Psoas muscle (tissue), 7 donors: ENCODE measurements at regions not wholly inside any gene's neighbourhood (a gene's known extent, or its start where the extent isn't known, plus 50 kb on each side); places are given as distances from the start of the nearest gene placed in this dataset.

Experiments used
- ATAC-seq, 4 donors: fragments of 200-7000 bp; cut with Tn5 transposase; one replicate each; pipeline ENCODE4 v1.9.1; 2020; ENCODE audit warnings: moderate library complexity in 3 of 4, mild to moderate bottlenecking in 2 of 4
- DNase-seq, 2 donors: peaks; one replicate each; pipeline ENCODE4 v3.0.0-alpha.2; 2020
- H3K27ac ChIP-seq: fragments of 200-600 bp; one replicate; pipeline ENCODE4 v1.8.0; 2022
- H3K27me3 ChIP-seq, 3 donors: fragments of 200-600 bp in 1 of 3; one replicate each; pipeline versions ENCODE4 v1.6.1 to v1.8.0; 2013 to 2022; ENCODE audit warnings: low read length in 2 of 3, mild to moderate bottlenecking in 2 of 3, moderate library complexity in 1 of 3; ENCODE audit not compliant: insufficient read depth in 3 of 3
- H3K36me3 ChIP-seq, 2 donors: fragments of 200-600 bp in 1 of 2; one replicate each; pipeline versions ENCODE4 v1.6.1 to v1.8.0; 2013 to 2022; ENCODE audit warnings: low read depth in 1 of 2, mild to moderate bottlenecking in 1 of 2, moderate library complexity in 1 of 2; ENCODE audit not compliant: insufficient read depth in 1 of 2
- H3K4me1 ChIP-seq: fragments of 200-600 bp; one replicate; pipeline ENCODE4 v1.8.0; 2022
- H3K4me3 ChIP-seq: fragments of 200-600 bp; one replicate; pipeline ENCODE4 v1.8.0; 2022; ENCODE audit warnings: mild to moderate bottlenecking
- H3K9me3 ChIP-seq: fragments of 200-600 bp; one replicate; pipeline ENCODE4 v1.8.0; 2022
- CTCF ChIP-seq: fragments of 200-600 bp; IDR thresholded peaks from one replicate; pipeline ENCODE4 v1.8.0; 2022; ENCODE audit warnings: antibody characterized with exemption
- WGBS, 3 donors: extraction: QIAGEN DNeasy Blood & Tissue Kit; methylation state at CpG; one replicate each; pipeline versions ENCODE4 v1.1.6 to v1.1.7; 2013; 5-methylcytosine and 5-hydroxymethylcytosine counted together
- intact Hi-C, 2 donors: fragments of 100-400 bp; cut with DNase I; formaldehyde crosslinking; loops; one replicate each; pipeline versions ENCODE4 v1.11.0 to v1.14.2; 2022
- donor health status: healthy with polysubstance abuse.
- donor health status: DM: no; HTN: no; CAD: no; lungs with moderate emphysema.
- donor health status: Bipolar disorder and iron deficiency.
- donor health status: healthy.
- donor health status: DM: yes; HTN: yes; CAD: no.
- donor health status: DM: no; HTN: no; CAD: no.
- donor health status: DM: yes; HTN: yes; CAD: no.

- Histone ChIP-seq H3K4me3 (no peak overlapping the region), H3K27me3 (no peaks in the 10 kb centered on the region), H3K36me3 (no peaks in the 10 kb centered on the region), H3K4me1 (no peaks in the 10 kb centered on the region), H3K9me3 (no peaks in the 10 kb centered on the region), H3K27ac (no peak overlapping the region)
- intact Hi-C loops = no loop called here
- WGBS, 3 donors = 73 to 83% (median 83%) methylated on average over 2 of the region's 2 CpGs
- TF ChIP-seq CTCF = no peak
- ATAC-seq (no peak), DNase-seq (no peak)
Observed at GRCh38 chr7:20839196-20839735, 52.6 kb upstream of the SP8 start.

- intact Hi-C loops = no loop called here
- no peak overlapping the region for H3K4me3 ChIP-seq
- no peaks in the 10 kb centered on the region for H3K36me3 ChIP-seq
- no peak overlapping the region for H3K27ac ChIP-seq
- 66 to 73% (median 68%) methylated on average over 2 of the region's 2 CpGs for WGBS, 3 donors
- no peaks in the 10 kb centered on the region for H3K4me1 ChIP-seq
- H3K9me3 ChIP-seq = no peaks in the 10 kb centered on the region
- no peaks in the 10 kb centered on the region for H3K27me3 ChIP-seq
- DNase-seq (no peak), ATAC-seq (no peak)
- no peak for TF ChIP-seq CTCF
Observed at GRCh38 chr7:20839987-20840386, 53.3 kb upstream of the SP8 start.

- TF ChIP-seq CTCF = no peak
- H3K27me3 ChIP-seq = no peaks in the 10 kb centered on the region
- H3K4me1 ChIP-seq = no peaks in the 10 kb centered on the region
- H3K27ac ChIP-seq = no peak overlapping the region
- intact Hi-C loops = no loop called here
- no peak overlapping the region for H3K4me3 ChIP-seq
- H3K36me3 ChIP-seq = no peaks in the 10 kb centered on the region
- no peak for ATAC-seq
- no peak for DNase-seq
- 75 to 89% (median 82%) methylated on average over 6 of the region's 6 CpGs for WGBS, 3 donors
- H3K9me3 ChIP-seq = no peaks in the 10 kb centered on the region
Observed at GRCh38 chr7:20846791-20847190, 60.1 kb upstream of the SP8 start.

DNA sequence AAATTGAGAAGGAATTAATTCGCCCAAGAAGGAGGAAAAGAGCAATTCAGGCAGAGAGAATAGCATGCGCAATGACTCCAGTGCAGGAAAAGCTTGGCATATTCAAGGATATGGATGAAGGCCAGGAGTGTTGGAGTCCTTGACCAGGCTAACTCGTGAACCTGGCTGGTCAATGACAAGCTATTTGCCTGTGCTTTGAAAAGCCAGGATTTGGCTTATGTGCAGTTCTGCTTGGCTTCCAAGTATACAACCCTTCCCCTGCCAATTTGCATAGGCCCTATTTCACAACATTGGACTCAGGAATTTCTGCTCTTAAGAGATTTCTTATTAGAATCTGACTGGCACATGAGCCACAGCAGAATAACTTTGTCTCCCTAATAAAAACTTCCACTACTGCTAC, 72.3 kb upstream of the SP8 start:
- Histone ChIP-seq H3K4me1 (no peaks in the 10 kb centered on the region), H3K27ac (no peak overlapping the region), H3K27me3 (no peaks in the 10 kb centered on the region), H3K36me3 (no peaks in the 10 kb centered on the region), H3K4me3 (no peak overlapping the region), H3K9me3 (no peaks in the 10 kb centered on the region)
- ATAC-seq = no peak
- no peak for DNase-seq
- WGBS, 3 donors = 63 to 67% (median 63%) methylated on average over 3 of the region's 3 CpGs
- no peak for TF ChIP-seq CTCF
- intact Hi-C loops = no loop called here

- H3K4me1 ChIP-seq = no peaks in the 10 kb centered on the region
- ATAC-seq (no peak), DNase-seq (no peak)
- no peaks in the 10 kb centered on the region for H3K27me3 ChIP-seq
- intact Hi-C loops = no loop called here
- no peaks in the 10 kb centered on the region for H3K36me3 ChIP-seq
- no peak for TF ChIP-seq CTCF
- H3K9me3 ChIP-seq = no peaks in the 10 kb centered on the region
- no peak overlapping the region for H3K4me3 ChIP-seq
- WGBS, 3 donors = 59 to 69% (median 68%) methylated on average over 4 of the region's 4 CpGs
- no peak overlapping the region for H3K27ac ChIP-seq
Observed at GRCh38 chr7:20861468-20861867, 74.8 kb upstream of the SP8 start.
